Sigmoid colon (tissue), 4 donors: ENCODE measurements at regions not wholly inside any gene's neighbourhood (a gene's known extent, or its start where the extent isn't known, plus 50 kb on each side); places are given as distances from the start of the nearest gene placed in this dataset.

Experiments
- POLR2AphosphoS5 ChIP-seq, 4 donors: sonication (generic); formaldehyde crosslinking; IDR thresholded peaks; one replicate each; pipeline ENCODE4 v1.6.1; 2017; ENCODE audit warnings: antibody characterized with exemption in 4 of 4
- TF ChIP-seq, protein P1 (sequence below), 4 experiments: fragments of 450-650 bp in 3 of 4; fragments of 200-600 bp in 1 of 4; IDR thresholded peaks; one replicate each; pipeline ENCODE4 v1.5.1; 2016 to 2019; ENCODE audit warnings: antibody characterized with exemption in 4 of 4, mild to moderate bottlenecking in 3 of 4, moderate library complexity in 2 of 4

DNA sequence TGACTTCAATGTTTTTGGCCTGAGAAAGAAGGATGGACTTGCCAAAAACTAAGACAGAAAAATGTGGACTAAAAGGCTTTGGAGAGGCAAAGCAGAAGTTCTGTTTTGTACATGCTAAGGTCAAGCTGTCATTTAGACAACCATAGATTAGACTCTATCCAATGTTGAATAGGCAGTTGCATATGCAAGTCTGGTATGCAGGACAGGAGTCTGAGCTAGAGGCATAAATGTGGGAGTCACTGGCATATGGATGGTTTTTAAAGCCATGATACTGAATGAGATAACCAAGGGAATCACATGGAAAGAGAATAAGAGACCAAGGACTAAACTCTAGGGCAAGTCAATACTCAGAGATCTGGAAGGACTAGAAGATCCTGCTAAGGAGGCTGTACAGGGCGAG, 164.1 kb downstream of the LSM5 start:
- TF ChIP-seq POLR2AphosphoS5 (IDR thresholded peaks at IDR 0.05): no peak
- TF ChIP-seq, protein P1, sequence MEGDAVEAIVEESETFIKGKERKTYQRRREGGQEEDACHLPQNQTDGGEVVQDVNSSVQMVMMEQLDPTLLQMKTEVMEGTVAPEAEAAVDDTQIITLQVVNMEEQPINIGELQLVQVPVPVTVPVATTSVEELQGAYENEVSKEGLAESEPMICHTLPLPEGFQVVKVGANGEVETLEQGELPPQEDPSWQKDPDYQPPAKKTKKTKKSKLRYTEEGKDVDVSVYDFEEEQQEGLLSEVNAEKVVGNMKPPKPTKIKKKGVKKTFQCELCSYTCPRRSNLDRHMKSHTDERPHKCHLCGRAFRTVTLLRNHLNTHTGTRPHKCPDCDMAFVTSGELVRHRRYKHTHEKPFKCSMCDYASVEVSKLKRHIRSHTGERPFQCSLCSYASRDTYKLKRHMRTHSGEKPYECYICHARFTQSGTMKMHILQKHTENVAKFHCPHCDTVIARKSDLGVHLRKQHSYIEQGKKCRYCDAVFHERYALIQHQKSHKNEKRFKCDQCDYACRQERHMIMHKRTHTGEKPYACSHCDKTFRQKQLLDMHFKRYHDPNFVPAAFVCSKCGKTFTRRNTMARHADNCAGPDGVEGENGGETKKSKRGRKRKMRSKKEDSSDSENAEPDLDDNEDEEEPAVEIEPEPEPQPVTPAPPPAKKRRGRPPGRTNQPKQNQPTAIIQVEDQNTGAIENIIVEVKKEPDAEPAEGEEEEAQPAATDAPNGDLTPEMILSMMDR (IDR thresholded peaks at IDR 0.05): no peak
